ENCODE measurements at regions not wholly inside any gene's neighbourhood (a gene's known extent, or its start where the extent isn't known, plus 50 kb on each side); places are given as distances from the start of the nearest gene placed in this dataset.
A peak's percentile ranks its signal among the peaks of the same experiment; 100 is the strongest.
"Not testable (repeated sequence)": the region's sequence is repeated elsewhere in the genome, so short reads cannot be mapped to it uniquely, and the experiment has no call there.

DNA sequence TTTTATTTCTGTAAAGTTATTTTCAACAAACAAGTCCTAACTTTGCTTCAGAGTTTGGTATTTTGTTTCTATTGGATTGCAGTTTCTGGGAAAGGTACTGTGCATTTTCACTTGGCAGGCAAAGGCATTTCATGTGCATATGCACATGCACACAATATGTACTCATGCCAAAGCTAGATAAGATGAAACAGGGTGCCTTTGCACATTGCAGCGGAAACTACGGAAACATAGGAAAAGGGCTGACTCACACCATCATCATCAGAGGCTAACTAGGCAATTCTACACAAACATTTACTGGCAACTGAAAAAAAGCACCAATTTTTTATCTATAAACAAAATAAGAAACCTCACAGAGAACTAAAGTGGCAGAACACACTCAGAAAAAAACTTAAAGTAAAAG, 550.6 kb upstream of the NECTIN3 start:
- no peak overlapping the region for H3K4me3 ChIP-seq (ENCODE audit: low read length)
- no CpG with 5 or more reads among the region's 2 CpGs for WGBS (ENCODE audit: insufficient coverage)
- H3K27ac ChIP-seq (ENCODE audit: low read length): no peak overlapping the region
- H3K27me3 ChIP-seq (ENCODE audit: control insufficient read depth, insufficient read depth, low read length): no peaks in the 10 kb centered on the region
- no peaks in the 10 kb centered on the region for H3K36me3 ChIP-seq (ENCODE audit: control insufficient read depth, insufficient read depth, low read length)
- DNase-seq: peak; percentile 23
- no peaks in the 10 kb centered on the region for H3K4me1 ChIP-seq (ENCODE audit: control insufficient read depth, insufficient read depth, low read length)
- H3K9me3 ChIP-seq (replicated peaks; ENCODE audit: control insufficient read depth, low read depth, low read length): no peaks in the 10 kb centered on the region

DNA sequence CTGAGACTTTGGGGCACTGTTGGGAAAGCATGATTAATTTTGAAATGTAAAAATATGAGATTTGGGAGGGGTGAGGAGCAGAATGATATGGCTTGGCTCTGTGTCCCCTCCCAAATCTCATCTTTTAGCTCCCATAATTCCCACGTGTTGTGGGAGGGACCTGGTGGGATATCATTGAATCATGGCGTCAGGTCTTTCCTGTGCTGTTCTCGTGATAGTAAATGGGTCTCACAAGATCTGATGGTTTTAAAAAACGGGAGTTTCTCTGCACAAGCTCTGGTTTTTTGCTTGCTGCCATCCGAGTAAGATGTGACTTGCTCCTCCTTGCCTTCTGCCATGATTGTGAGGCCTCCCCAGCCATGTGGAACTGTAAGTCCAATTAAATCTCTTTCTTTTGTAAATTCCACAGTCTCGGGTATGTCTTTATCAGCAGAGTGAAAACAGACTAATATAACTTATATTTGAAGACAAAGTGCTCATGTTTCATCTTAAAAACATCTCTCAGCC, 546.0 kb upstream of the NECTIN3 start:
- DNase-seq; H3K27me3 ChIP-seq (ENCODE audit: control insufficient read depth, insufficient read depth, low read length): not testable (repeated sequence)
- whole genome bisulfite sequencing (ENCODE audit: insufficient coverage): no CpG with 5 or more reads among the region's 6 CpGs

DNA sequence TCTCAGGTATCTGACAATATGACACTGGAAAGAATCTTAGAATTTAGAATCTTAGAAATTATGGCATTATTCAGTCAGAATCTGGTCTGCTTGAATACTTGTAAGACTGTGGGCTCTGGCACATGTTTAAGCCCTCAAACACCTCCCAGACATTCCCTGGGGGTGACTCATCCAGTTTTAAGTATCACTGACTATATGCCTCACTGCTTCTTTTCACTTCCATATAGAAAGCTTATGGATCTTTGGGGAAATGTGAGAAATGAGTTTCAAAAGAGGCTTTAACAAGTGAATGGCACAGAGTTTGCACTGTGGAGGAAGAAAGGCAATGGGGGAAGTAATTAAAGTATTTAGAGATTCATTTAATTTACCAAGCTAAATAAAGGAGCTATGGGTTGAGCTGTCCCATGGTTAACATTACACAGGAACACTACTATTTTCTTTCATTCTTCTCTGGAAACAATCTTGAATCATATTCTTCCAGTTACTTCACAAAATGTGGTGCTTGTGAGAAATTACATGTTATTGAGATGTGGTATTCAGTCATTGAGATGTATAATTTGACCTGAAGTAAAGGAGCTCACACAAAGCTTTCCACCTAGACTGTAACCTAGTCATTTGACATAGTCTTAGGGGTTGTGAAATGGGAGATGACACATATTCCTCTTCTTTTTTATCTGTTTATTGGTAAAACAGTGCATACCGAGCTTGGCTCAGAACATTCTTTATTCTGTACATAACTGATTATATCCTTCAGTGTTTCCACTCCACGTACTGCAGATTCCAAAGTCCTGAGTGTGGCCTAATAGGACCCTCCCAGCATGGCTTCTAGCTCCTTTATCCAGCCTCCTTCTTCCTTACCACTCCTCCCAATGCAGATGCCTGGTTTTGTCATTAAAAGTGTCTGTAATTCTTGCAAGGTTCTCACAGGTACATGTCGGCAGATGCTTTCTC, 544.6 kb upstream of the NECTIN3 start:
- Histone ChIP-seq H3K9me3 (replicated peaks; ENCODE audit: control insufficient read depth, low read depth, low read length) (no peaks in the 10 kb centered on the region), H3K4me3 (ENCODE audit: low read length) (no peak overlapping the region), H3K36me3 (ENCODE audit: control insufficient read depth, insufficient read depth, low read length) (no peaks in the 10 kb centered on the region), H3K4me1 (ENCODE audit: control insufficient read depth, insufficient read depth, low read length) (no peaks in the 10 kb centered on the region), H3K27me3 (ENCODE audit: control insufficient read depth, insufficient read depth, low read length) (no peaks in the 10 kb centered on the region), H3K27ac (ENCODE audit: low read length) (no peak overlapping the region)
- peak; percentile 25 for DNase-seq
- WGBS (ENCODE audit: insufficient coverage): 76% methylated on average over 2 of the region's 3 CpGs

More for the DNA sequence above, 546.0 kb upstream of the NECTIN3 start:
- not testable (repeated sequence) for H3K36me3 ChIP-seq (ENCODE audit: control insufficient read depth, insufficient read depth, low read length); H3K4me1 ChIP-seq (ENCODE audit: control insufficient read depth, insufficient read depth, low read length); H3K4me3 ChIP-seq (ENCODE audit: low read length); H3K27ac ChIP-seq (ENCODE audit: low read length); H3K9me3 ChIP-seq (replicated peaks; ENCODE audit: control insufficient read depth, low read depth, low read length)

DNA sequence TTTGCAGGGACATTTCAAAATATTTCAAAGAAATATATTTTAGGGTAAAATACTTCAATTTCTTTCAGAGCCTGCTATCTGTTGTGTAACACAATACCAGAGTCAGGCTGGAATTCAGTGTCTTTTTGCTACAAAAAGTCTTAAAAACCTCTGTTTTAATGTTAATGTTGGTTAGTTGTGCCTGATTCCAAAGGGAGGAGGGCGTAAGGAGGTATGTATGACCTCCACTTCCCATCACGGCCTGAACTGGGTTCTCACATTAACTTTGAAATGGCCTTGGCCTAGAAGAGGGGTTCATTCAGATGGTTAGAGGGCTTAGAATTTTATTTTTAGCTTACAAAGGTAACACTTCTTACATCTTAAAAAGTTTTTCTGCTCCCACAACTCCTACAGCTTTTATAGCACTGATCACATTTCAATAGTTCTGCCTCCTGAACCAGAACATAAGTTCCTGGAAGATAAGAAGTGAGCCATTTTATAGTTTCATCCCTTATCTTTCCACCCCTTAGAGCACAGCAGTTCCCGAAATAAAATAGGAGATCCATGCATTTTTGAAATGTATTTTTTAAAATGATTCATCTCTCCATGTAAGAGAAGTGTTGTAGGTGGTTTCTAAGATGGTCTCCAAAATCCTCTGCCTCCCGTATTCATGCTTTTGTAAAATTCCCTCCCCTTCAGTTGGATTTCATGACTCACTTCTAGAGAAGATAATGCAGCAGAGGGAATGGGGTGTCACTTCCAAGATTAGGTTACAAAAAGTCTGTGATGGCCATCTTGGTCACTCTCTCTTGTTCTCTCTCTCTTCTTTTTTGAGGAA, 543.1 kb upstream of the NECTIN3 start:
- Histone ChIP-seq H3K36me3 (ENCODE audit: control insufficient read depth, insufficient read depth, low read length) (no peaks in the 10 kb centered on the region), H3K27ac (ENCODE audit: low read length) (no peak overlapping the region), H3K9me3 (replicated peaks; ENCODE audit: control insufficient read depth, low read depth, low read length) (no peaks in the 10 kb centered on the region), H3K27me3 (ENCODE audit: control insufficient read depth, insufficient read depth, low read length) (no peaks in the 10 kb centered on the region), H3K4me3 (ENCODE audit: low read length) (no peak overlapping the region), H3K4me1 (ENCODE audit: control insufficient read depth, insufficient read depth, low read length) (no peaks in the 10 kb centered on the region)
- no peak for DNase-seq
- WGBS (ENCODE audit: insufficient coverage): no CpG with 5 or more reads among the region's 4 CpGs

DNA sequence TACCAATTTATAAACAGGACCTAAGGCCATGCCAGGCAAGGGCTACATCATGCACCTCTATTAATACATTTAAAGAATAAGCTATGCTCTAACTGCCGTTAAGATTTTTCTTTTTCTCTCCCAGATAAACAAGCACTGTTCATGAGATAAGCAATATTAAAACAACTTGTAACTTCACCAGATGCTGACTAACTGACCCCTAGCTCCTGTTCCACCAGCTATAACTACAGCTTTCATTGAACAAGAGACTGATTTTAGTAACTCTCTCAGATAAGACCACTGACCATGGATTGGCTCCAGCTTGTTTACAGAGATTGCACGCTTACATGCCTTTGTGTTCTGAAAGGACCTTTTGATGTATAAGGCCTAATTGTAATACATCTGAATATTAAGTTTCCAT, 540.7 kb upstream of the NECTIN3 start:
- no peak overlapping the region for H3K27ac ChIP-seq (ENCODE audit: low read length)
- 100% methylated on average over 1 of the region's 2 CpGs for WGBS (ENCODE audit: insufficient coverage)
- H3K4me3 ChIP-seq (ENCODE audit: low read length): no peak overlapping the region
- no peak for DNase-seq
- H3K9me3 ChIP-seq (replicated peaks; ENCODE audit: control insufficient read depth, low read depth, low read length): no peaks in the 10 kb centered on the region
- H3K27me3 ChIP-seq (ENCODE audit: control insufficient read depth, insufficient read depth, low read length): no peaks in the 10 kb centered on the region
- H3K4me1 ChIP-seq (ENCODE audit: control insufficient read depth, insufficient read depth, low read length): no peaks in the 10 kb centered on the region
- no peaks in the 10 kb centered on the region for H3K36me3 ChIP-seq (ENCODE audit: control insufficient read depth, insufficient read depth, low read length)

DNA sequence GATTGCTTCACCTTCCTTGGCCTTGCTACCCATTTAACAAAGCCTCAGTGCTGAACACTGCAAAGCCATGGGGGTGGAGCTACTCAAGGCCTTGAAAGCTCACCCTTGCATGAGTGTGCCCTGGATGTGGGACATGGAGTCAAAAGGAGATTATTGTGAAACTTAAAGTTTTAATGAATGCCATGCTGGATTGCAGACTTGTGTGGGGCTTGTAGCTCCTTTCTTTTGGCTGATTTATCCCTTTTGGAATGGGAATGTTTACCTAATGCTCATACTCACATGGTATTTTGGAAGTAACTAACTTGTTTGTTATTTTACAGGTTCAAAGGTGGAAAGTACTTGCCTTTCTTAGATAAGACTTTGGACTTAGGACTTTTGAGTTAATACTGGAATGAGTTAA, 538.5 kb upstream of the NECTIN3 start:
- no peaks in the 10 kb centered on the region for H3K27me3 ChIP-seq (ENCODE audit: control insufficient read depth, insufficient read depth, low read length)
- no peaks in the 10 kb centered on the region for H3K36me3 ChIP-seq (ENCODE audit: control insufficient read depth, insufficient read depth, low read length)
- no peak overlapping the region for H3K27ac ChIP-seq (ENCODE audit: low read length)
- H3K4me1 ChIP-seq (ENCODE audit: control insufficient read depth, insufficient read depth, low read length): no peaks in the 10 kb centered on the region
- H3K9me3 ChIP-seq (replicated peaks; ENCODE audit: control insufficient read depth, low read depth, low read length): no peaks in the 10 kb centered on the region
- no peak for DNase-seq
- H3K4me3 ChIP-seq (ENCODE audit: low read length): no peak overlapping the region

DNA sequence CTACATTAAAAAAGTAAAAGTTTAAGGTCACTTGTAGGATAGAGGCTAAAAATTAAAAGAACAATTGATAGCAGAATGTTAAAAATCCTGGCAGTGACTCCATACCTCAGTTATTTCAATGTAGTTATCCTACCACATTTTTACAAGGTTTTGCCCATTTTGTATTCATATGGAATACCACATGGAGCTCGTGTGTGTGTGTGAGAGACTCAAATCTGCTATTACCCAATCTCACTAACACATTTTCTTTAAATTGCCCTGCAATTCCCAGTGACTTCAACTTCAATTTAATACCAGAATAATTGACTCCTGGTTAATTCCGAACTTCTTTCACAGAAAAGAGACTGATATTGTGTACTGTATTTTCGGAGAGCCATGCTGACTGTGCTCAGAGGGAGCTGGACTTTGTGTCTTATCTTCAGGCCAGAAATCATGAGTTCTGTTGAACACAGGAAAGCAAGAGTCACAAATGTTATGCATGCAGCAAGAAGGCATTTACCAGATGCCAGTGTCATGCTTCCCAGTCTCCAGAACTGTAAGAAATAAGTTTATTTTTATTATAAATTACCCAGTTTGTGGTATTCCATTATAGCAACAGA, 529.0 kb upstream of the NECTIN3 start:
- WGBS (ENCODE audit: insufficient coverage): 65% methylated on average over 2 of the region's 3 CpGs

DNA sequence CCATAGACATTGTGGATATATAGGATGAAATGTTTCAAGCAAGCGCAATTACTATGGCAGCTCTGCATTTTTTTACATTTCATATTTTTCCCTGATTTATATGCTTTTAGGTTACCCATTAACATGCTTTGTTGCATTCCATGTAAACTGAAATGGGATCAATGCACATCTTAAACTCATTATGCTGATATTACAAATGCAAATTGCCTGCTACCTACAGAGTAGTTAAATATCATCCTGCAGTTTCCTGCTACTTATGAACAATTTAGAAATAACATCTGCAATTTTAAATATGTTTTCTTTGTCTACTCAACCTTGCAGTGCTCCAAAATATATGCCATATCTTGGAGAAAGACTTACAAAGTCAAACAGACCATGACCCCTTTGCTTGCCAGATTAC, 526.9 kb upstream of the NECTIN3 start:
- no CpG with 5 or more reads among the region's 1 CpG for WGBS (ENCODE audit: insufficient coverage)
- H3K36me3 ChIP-seq (ENCODE audit: control insufficient read depth, insufficient read depth, low read length): no peaks in the 10 kb centered on the region
- no peaks in the 10 kb centered on the region for H3K9me3 ChIP-seq (replicated peaks; ENCODE audit: control insufficient read depth, low read depth, low read length)
- no peak for DNase-seq
- no peak overlapping the region for H3K4me3 ChIP-seq (ENCODE audit: low read length)
- no peaks in the 10 kb centered on the region for H3K27me3 ChIP-seq (ENCODE audit: control insufficient read depth, insufficient read depth, low read length)
- H3K27ac ChIP-seq (ENCODE audit: low read length): no peak overlapping the region
- no peaks in the 10 kb centered on the region for H3K4me1 ChIP-seq (ENCODE audit: control insufficient read depth, insufficient read depth, low read length)

More for the DNA sequence above, 529.0 kb upstream of the NECTIN3 start:
- Histone ChIP-seq H3K27ac (ENCODE audit: low read length) (no peak overlapping the region), H3K4me1 (ENCODE audit: control insufficient read depth, insufficient read depth, low read length) (no peaks in the 10 kb centered on the region), H3K36me3 (ENCODE audit: control insufficient read depth, insufficient read depth, low read length) (no peaks in the 10 kb centered on the region), H3K9me3 (replicated peaks; ENCODE audit: control insufficient read depth, low read depth, low read length) (no peaks in the 10 kb centered on the region), H3K27me3 (ENCODE audit: control insufficient read depth, insufficient read depth, low read length) (no peaks in the 10 kb centered on the region), H3K4me3 (ENCODE audit: low read length) (no peak overlapping the region)
- no peak for DNase-seq

DNA sequence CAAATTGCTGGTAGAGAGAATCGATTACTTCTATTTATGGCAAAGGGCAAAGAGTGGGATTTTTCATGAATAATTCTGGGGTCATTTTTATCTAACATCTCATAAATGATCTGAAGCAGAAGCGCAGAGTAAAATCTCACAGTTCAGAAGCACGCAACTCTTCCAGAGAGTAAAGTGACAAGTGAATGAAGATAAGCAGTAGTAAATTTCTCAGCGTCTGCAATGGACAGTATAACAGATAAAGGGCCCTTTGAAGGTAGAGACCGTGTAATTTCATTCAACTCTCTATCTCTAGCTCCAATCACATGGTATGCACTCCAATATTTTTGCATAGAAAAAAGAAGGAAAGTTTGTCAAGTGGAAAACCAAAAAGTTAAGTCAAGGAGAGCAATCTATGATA, 521.1 kb upstream of the NECTIN3 start:
- H3K27me3 ChIP-seq (ENCODE audit: control insufficient read depth, insufficient read depth, low read length): no peaks in the 10 kb centered on the region
- no CpG with 5 or more reads among the region's 5 CpGs for WGBS (ENCODE audit: insufficient coverage)

DNA sequence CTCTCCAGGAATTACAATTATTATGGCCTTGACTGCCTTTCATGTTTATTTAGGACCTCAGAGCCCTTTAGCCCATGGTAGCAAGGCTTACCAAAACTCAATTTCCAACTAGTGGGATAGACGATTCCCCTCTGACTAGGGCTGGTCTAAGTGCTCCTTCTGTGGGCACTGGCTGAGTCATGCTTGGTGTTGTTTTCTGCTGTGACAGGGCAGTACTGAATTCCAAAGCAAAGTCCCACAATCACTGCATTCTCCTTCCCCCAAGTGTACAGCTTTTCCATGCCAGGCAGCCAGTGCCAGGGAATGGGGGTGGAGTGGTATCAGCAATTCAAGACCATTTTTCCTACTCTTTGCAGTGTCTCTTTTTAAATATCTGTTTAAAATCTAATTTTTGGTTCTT, 509.0 kb upstream of the NECTIN3 start:
- no peak for DNase-seq
- no CpG with 5 or more reads among the region's 1 CpG for WGBS (ENCODE audit: insufficient coverage)
- Histone ChIP-seq H3K9me3 (replicated peaks; ENCODE audit: control insufficient read depth, low read depth, low read length) (no peaks in the 10 kb centered on the region), H3K4me3 (ENCODE audit: low read length) (no peak overlapping the region), H3K27me3 (ENCODE audit: control insufficient read depth, insufficient read depth, low read length) (no peaks in the 10 kb centered on the region), H3K36me3 (ENCODE audit: control insufficient read depth, insufficient read depth, low read length) (no peaks in the 10 kb centered on the region), H3K27ac (ENCODE audit: low read length) (no peak overlapping the region), H3K4me1 (ENCODE audit: control insufficient read depth, insufficient read depth, low read length) (no peaks in the 10 kb centered on the region)

More for the DNA sequence above, 521.1 kb upstream of the NECTIN3 start:
- H3K36me3 ChIP-seq (ENCODE audit: control insufficient read depth, insufficient read depth, low read length): no peaks in the 10 kb centered on the region
- H3K9me3 ChIP-seq (replicated peaks; ENCODE audit: control insufficient read depth, low read depth, low read length): no peaks in the 10 kb centered on the region
- no peaks in the 10 kb centered on the region for H3K4me1 ChIP-seq (ENCODE audit: control insufficient read depth, insufficient read depth, low read length)
- DNase-seq: no peak
- no peak overlapping the region for H3K4me3 ChIP-seq (ENCODE audit: low read length)
- H3K27ac ChIP-seq (ENCODE audit: low read length): no peak overlapping the region

Data from muscle of leg (tissue), 3 donors.